ENCODE measurements at regions not wholly inside any gene's neighbourhood (a gene's known extent, or its start where the extent isn't known, plus 50 kb on each side); places are given as distances from the start of the nearest gene placed in this dataset.

GRCh38 chr2:240250150-240250984 lies 109.9 kb upstream of the OTOS start:
- Histone ChIP-seq H3K9me2 (no peaks in the 10 kb centered on the region), H3K4me2 (no peak overlapping the region), H3K36me3 (replicated peaks in 1 of 2; ENCODE audit: control insufficient read depth in 1 of 2, insufficient read depth in 2 of 2, low read length in 1 of 2) (no peaks in the 10 kb centered on the region), H3K4me1 (ENCODE audit: control insufficient read depth in 1 of 2, insufficient read depth in 2 of 2, low read depth in 1 of 2, low read length in 1 of 2) (peaks cover 0 to 24% of the 10 kb centered on the region in 2 experiments; a peak in 1 of 4 replicates), H3K9me3 (no peaks in the 10 kb centered on the region), H2AFZ (ENCODE audit: low read depth) (no peak overlapping the region), H4K20me1 (ENCODE audit: insufficient read depth) (no peaks in the 10 kb centered on the region), H3F3A (replicated peaks; ENCODE audit: insufficient read depth) (no peaks in the 10 kb centered on the region), H3K4me3 (ENCODE audit: low read depth in 2 of 2, low read length in 1 of 2) (no peak overlapping the region), H3K79me2 (ENCODE audit: insufficient read depth) (no peaks in the 10 kb centered on the region), H3K27ac (ENCODE audit: low read depth in 2 of 2, low read length in 1 of 2) (no peak overlapping the region), H3K9ac (no peak overlapping the region), H3K27me3 (ENCODE audit: insufficient read depth) (no peaks in the 10 kb centered on the region)
- ChIA-PET CTCF (interaction anchor here (2.0 kb wide), 1 partner anchor 18 kb away, joined by 8 read pairs; no protein-coding TSS in a partner anchor), POLR2A (no interaction called here)
- no peak for TF ChIP-seq FOXJ3 (CRISPR knock-in tag; IDR thresholded peaks at IDR 0.05)
- no peak for TF ChIP-seq RXRA (IDR thresholded peaks at IDR 0.05; ENCODE audit: borderline replicate concordance, low read depth)
- TF ChIP-seq NRF1 (IDR thresholded peaks at IDR 0.05; ENCODE audit: low read depth, low read length) = no peak
- TF ChIP-seq MAX (IDR thresholded peaks at IDR 0.05; ENCODE audit: low read depth) = no peak
- TF ChIP-seq USF1 (IDR thresholded peaks at IDR 0.05; ENCODE audit: borderline replicate concordance, low read depth) = no peak
- no peak for TF ChIP-seq GATA2 (CRISPR knock-in tag; IDR thresholded peaks at IDR 0.05)
- no peak for TF ChIP-seq GABPA (IDR thresholded peaks at IDR 0.05; ENCODE audit: low read depth)
- TF ChIP-seq SIN3A (IDR thresholded peaks at IDR 0.05; ENCODE audit: borderline replicate concordance, low read depth, low read length) = no peak
- no peak for TF ChIP-seq NFIC (IDR thresholded peaks at IDR 0.05; ENCODE audit: borderline replicate concordance)
- TF ChIP-seq TEAD4 (IDR thresholded peaks at IDR 0.05; ENCODE audit: borderline replicate concordance, insufficient read depth) = no peak
- TF ChIP-seq ELF1 (IDR thresholded peaks at IDR 0.05) = no peak
- TF ChIP-seq JUND (IDR thresholded peaks at IDR 0.05) = no peak
- TF ChIP-seq MEF2A (IDR thresholded peaks at IDR 0.05; ENCODE audit: borderline replicate concordance, low read depth) = no peak
- no peak for TF ChIP-seq EP300 (IDR thresholded peaks at IDR 0.05; ENCODE audit: borderline replicate concordance in 1 of 2, low read depth in 1 of 2, low read length in 1 of 2)
- no peak for TF ChIP-seq CHD2 (IDR thresholded peaks at IDR 0.05; ENCODE audit: low read length, partially characterized antibody)
- TF ChIP-seq POLR2AphosphoS5 (IDR thresholded peaks at IDR 0.05; ENCODE audit: low read depth, low read length) = no peak
- DNase-seq = no peak
- 66% methylated on average over 10 of the region's 14 CpGs for WGBS (ENCODE audit: low lambda C conversion rate)

GRCh38 chr2:240250985-240251847 lies 110.8 kb upstream of the OTOS start:
- Histone ChIP-seq H3K27ac (ENCODE audit: low read depth in 2 of 2, low read length in 1 of 2) (no peak overlapping the region), H3K27me3 (ENCODE audit: insufficient read depth) (no peaks in the 10 kb centered on the region), H2AFZ (ENCODE audit: low read depth) (no peak overlapping the region), H3K9me3 (no peaks in the 10 kb centered on the region), H3K79me2 (ENCODE audit: insufficient read depth) (no peaks in the 10 kb centered on the region), H3F3A (replicated peaks; ENCODE audit: insufficient read depth) (no peaks in the 10 kb centered on the region), H3K9ac (no peak overlapping the region), H3K9me2 (no peaks in the 10 kb centered on the region), H4K20me1 (ENCODE audit: insufficient read depth) (no peaks in the 10 kb centered on the region), H3K36me3 (replicated peaks in 1 of 2; ENCODE audit: control insufficient read depth in 1 of 2, insufficient read depth in 2 of 2, low read length in 1 of 2) (no peaks in the 10 kb centered on the region), H3K4me2 (no peak overlapping the region), H3K4me3 (ENCODE audit: low read depth in 2 of 2, low read length in 1 of 2) (no peak overlapping the region), H3K4me1 (ENCODE audit: control insufficient read depth in 1 of 2, insufficient read depth in 2 of 2, low read depth in 1 of 2, low read length in 1 of 2) (peaks cover 0 to 24% of the 10 kb centered on the region in 2 experiments; a peak in 1 of 4 replicates)
- WGBS (ENCODE audit: low lambda C conversion rate) = 63% methylated on average over 14 of the region's 32 CpGs
- POLR2A ChIA-PET = no interaction called here
- DNase-seq = peak; percentile 50
- CTCF ChIA-PET = interaction anchor here (2.0 kb wide), 1 partner anchor 18 kb away, joined by 8 read pairs; no protein-coding TSS in a partner anchor
- TF ChIP-seq TCF12 (IDR thresholded peaks at IDR 0.05) (no peak), USF1 (IDR thresholded peaks at IDR 0.05; ENCODE audit: borderline replicate concordance, low read depth) (no peak), SMC3 (IDR thresholded peaks at IDR 0.05; ENCODE audit: low read depth, low read length) (no peak), IRF3 (IDR thresholded peaks at IDR 0.05; ENCODE audit: low read depth, low read length) (no peak), GABPA (IDR thresholded peaks at IDR 0.05; ENCODE audit: low read depth) (no peak), RCOR1 (IDR thresholded peaks at IDR 0.05; ENCODE audit: low read length) (no peak), FOXM1 (IDR thresholded peaks at IDR 0.05; ENCODE audit: low read depth) (no peak), RAD21 (IDR thresholded peaks at IDR 0.05; ENCODE audit: low read length) (no peak), PBX3 (IDR thresholded peaks at IDR 0.05) (no peak), NFIC (IDR thresholded peaks at IDR 0.05; ENCODE audit: borderline replicate concordance) (no peak), GATA2 (CRISPR knock-in tag; IDR thresholded peaks at IDR 0.05) (no peak), JUND (IDR thresholded peaks at IDR 0.05) (no peak), RXRA (IDR thresholded peaks at IDR 0.05; ENCODE audit: borderline replicate concordance, low read depth) (no peak)

Data from SK-N-SH (cell line).